Erythroblast (primary cell): ENCODE measurements at regions not wholly inside any gene's neighbourhood (a gene's known extent, or its start where the extent isn't known, plus 50 kb on each side); places are given as distances from the start of the nearest gene placed in this dataset.

ENCODE experiments used
- GATA1 ChIP-seq: IDR thresholded peaks from 2 replicates; pipeline ENCODE4 v1.6.1; 2011; ENCODE audit warnings: low read depth, mild to moderate bottlenecking, control low read depth, low read length, moderate library complexity
- POLR2A ChIP-seq: IDR thresholded peaks from 2 replicates; pipeline ENCODE4 v1.6.1; 2011; ENCODE audit warnings: mild to moderate bottlenecking, low read length

- TF ChIP-seq POLR2A (no peak), GATA1 (no peak)
Observed at GRCh38 chr15:96746665-96747064, 416.2 kb downstream of the NR2F2 start.
